GM21367 (cell line): ENCODE measurements at regions not wholly inside any gene's neighbourhood (a gene's known extent, or its start where the extent isn't known, plus 50 kb on each side); places are given as distances from the start of the nearest gene placed in this dataset.
"Not testable (repeated sequence)": the region's sequence is repeated elsewhere in the genome, so short reads cannot be mapped to it uniquely, and the experiment has no call there.

Experiments used
- ATAC-seq: cut with Tn5 transposase; IDR thresholded peaks from one replicate; pipeline ENCODE4 v1.9.1; 2021; ENCODE audit not compliant: unreplicated experiment

- no peak for ATAC-seq
These were observed 589.1 kb upstream of the ANO3 start for GRCh38 chr11:25742800-25743199.

- ATAC-seq, result no peak
These were observed 576.5 kb upstream of the ANO3 start for GRCh38 chr11:25755381-25755780.

GRCh38 chr11:25755918-25756584, 575.9 kb upstream of the ANO3 start:
- ATAC-seq, result no peak

DNA sequence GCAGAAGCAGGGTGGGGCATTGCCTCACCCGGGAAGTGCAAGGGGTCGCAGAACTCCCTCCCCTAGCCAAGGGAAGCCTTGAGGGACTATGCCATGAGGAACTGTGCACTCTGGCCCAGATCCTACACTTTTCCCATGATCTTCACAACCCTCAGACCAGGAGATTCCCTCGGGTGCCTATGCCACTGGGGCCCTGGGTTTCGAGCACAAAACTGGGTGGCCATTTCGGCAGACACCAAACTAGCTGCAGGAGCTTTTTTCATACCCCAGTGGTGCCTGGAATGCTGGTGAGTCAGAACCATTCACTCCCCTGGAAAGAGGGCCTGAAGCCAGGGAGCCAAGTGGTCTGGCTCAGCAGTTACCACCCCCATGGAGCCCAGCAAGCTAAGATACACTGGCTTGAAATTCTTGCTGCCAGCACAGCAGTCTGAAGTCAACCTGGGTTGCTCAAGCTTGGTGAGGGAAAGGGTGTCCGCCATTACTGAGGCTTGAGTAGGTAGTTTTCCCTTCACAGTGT, 573.7 kb upstream of the ANO3 start:
- no peak for ATAC-seq

GRCh38 chr11:25766332-25767015, 565.5 kb upstream of the ANO3 start:
- no peak for ATAC-seq

DNA sequence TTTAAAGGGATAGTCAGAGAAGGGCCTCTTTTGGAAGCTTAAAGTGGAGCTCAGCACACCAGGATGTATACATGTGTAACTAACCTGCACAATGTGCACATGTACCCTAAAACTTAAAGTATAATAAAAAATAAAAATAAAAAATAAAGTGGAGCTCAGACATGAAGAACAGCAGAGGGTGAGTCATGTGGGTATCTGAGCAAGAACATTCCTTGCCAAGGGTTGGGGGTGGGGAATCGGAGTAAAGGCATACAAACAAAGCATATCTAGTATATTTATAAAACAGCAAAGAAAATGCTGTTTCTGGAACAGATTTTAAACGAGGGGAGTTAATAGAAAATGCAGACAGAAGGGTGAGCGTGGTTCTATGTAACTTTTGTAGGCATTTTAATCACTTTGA, 562.6 kb upstream of the ANO3 start:
- ATAC-seq, result no peak

- ATAC-seq, result no peak
These were observed 560.3 kb upstream of the ANO3 start for GRCh38 chr11:25771605-25772004.

GRCh38 chr11:25775603-25776002, 556.3 kb upstream of the ANO3 start:
- ATAC-seq, result no peak

DNA sequence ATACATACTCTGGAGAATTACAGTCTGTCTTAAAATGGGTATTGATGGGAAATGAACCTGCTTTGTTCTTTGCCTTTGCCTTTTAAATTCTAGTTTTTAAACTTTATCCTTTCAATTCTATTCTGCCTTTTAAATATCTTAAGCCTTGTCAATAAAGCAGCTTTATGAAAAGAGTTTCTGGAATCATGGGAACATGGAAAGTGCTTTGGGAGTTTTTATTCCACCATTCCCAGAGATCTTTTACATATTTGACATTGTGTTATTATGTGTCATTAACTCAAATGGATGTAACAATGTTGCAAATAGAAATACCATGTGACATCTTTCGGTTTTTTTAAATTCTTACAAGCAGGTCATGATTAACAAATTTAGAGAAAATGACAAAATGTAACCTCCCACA, 555.7 kb upstream of the ANO3 start:
- ATAC-seq, result no peak

- no peak for ATAC-seq
These were observed 554.6 kb upstream of the ANO3 start for GRCh38 chr11:25777343-25777742.

DNA sequence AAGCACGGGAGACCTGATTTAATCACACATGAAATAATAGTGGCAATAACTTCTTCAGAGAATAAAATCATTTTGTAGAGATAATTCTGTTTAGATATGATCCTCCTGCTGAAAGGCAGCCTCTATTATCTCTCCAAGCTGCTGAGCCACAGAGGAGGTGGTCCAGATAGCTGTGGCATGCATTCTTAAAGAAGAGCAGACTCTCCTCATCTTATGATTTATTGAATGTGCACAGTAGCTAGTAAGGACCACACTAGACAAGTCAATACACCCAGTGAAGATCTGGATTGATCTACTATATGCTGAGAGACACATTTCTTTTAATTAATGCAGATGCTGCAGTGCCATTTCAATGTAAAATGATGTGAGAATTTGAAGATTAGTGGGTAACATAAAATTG, 552.9 kb upstream of the ANO3 start:
- no peak for ATAC-seq

GRCh38 chr11:25787416-25787815, 544.5 kb upstream of the ANO3 start:
- no peak for ATAC-seq

GRCh38 chr11:25790396-25790795, 541.5 kb upstream of the ANO3 start:
- no peak for ATAC-seq

DNA sequence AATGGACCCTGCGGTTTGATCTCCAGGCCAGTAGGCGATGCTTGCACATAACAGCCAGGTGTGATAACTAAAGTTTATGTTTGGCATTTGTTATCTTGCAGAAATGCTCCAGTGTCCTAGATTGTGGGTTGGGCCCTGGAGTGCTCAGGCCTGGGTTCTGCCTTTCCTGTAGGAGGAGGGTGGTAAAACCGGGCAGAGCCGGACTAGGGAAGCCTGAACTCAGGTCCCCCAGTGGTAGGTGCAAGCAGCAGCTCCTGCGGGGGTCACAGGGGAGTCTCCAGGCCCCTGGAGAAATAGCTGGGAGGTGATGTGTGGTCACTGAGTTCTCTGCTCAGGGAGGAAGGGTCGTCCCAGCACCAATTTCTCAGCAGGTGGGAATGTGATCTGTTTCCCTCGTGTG, 538.3 kb upstream of the ANO3 start:
- no peak for ATAC-seq

- ATAC-seq, result no peak
These were observed 537.1 kb upstream of the ANO3 start for GRCh38 chr11:25794804-25795203.

DNA sequence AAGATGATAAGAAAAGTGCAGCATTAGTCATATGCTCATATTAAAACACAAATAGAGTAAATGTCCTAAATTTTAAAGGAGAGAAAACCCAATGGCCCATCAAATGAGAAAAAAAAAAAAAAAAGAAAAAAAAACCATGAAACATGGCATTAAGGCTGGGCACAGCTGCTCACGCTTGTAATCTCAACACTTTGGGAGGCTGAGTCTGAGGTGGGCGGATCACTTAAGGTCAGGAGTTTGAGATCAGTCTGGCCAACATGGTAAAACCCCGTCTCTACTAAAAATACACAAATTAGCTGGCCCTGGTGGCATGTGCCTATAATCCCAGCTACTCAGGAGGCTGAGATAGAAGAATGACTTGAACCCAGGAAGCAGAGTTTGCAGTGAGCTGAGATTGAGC, 515.5 kb upstream of the ANO3 start:
- no peak for ATAC-seq

DNA sequence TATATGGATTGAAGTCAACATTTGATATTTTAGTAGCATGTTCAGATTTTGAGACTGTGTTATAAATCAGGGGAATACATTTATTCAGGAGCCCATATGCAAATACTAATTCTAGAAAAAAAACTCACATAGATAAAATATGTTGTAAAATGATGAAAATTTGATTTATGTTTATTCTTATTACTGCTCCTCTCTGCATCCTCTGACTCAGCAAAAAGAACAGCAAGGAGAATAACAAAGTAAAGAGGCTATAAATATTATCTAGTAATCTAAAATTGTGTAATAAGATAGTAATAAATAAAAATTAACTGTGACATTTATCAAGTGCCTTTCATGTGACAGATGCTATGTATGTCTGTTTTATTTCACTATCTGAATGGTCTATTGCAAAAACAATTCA, 507.2 kb upstream of the ANO3 start:
- no peak for ATAC-seq

- ATAC-seq, result not testable (repeated sequence)
These were observed 500.4 kb upstream of the ANO3 start for GRCh38 chr11:25831485-25831884.

DNA sequence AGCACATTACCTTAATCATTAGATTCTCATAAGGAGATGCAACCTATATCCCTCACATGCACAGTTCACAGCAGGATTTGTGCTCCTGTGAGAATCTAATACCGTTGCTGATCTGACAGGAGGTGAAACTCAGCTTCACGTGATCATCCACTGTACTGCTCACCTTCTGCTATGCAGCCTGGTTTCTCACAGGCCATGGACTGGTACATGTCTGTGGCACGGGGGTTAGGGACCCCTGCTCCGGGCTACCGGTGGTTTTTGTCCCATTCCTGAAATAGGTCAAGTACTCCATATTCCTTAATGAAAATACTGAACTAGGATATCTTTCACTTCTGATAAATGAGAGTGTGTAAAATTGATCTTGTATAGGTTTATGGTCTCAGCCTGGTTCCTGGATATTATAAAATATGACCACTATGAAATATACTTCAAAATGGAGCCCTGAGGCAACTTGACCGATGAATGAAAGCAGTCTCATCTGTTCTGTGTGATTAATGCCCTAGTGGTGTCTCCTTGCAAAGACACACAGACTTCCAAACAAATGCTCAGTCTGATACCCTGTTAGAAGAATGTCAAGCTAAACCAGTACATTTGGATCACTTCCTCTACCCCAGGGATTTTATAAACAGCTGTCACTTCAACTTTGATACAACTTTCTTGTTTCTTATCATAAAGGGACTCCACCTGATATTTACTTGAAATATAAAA, 492.9 kb upstream of the ANO3 start:
- ATAC-seq, result no peak

GRCh38 chr11:25844811-25845210, 487.1 kb upstream of the ANO3 start:
- ATAC-seq, result no peak

DNA sequence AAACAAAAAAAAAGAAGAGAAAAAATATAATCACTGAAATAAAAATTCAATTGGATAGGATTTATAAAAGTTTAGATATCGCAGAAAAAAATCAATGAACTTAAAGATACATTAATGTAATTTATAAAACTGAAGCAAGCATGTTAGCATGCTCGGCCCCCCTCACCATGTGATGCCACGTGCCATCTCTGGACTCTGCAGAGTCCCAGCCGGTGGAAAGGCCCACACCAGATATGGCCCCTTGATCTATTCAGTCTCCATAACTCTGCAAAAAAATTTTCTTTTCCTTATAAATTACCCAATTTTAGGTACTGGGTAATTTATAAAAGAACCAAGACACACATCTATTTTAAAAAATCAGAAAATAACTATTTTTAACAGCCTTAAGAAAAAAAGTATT, 476.0 kb upstream of the ANO3 start:
- no peak for ATAC-seq

- ATAC-seq, result no peak
These were observed 472.2 kb upstream of the ANO3 start for GRCh38 chr11:25859776-25860175.
